Osteocyte (in vitro differentiated cells): ENCODE measurements at regions not wholly inside any gene's neighbourhood (a gene's known extent, or its start where the extent isn't known, plus 50 kb on each side); places are given as distances from the start of the nearest gene placed in this dataset.

Experiments
- DNase-seq: peaks from one replicate; pipeline ENCODE4 v3.0.0; 2021; ENCODE audit warnings: mixed read lengths; ENCODE audit not compliant: unreplicated experiment; ENCODE audit errors: extremely low spot score
- H3K27ac Mint-ChIP-seq: one replicate; pipeline ENCODE4 v1.8.0; 2021; ENCODE audit warnings: mild to moderate bottlenecking, mixed read lengths; ENCODE audit not compliant: unreplicated experiment
- H3K27me3 Mint-ChIP-seq: one replicate; pipeline ENCODE4 v1.8.0; 2021; ENCODE audit warnings: mixed read lengths; ENCODE audit not compliant: unreplicated experiment
- H3K36me3 Mint-ChIP-seq: one replicate; pipeline ENCODE4 v1.8.0; 2021; ENCODE audit warnings: mixed read lengths; ENCODE audit not compliant: unreplicated experiment
- H3K4me1 Mint-ChIP-seq: one replicate; pipeline ENCODE4 v1.8.0; 2021; ENCODE audit warnings: mixed read lengths; ENCODE audit not compliant: unreplicated experiment
- H3K4me3 Mint-ChIP-seq: one replicate; pipeline ENCODE4 v1.8.0; 2021; ENCODE audit warnings: mild to moderate bottlenecking, moderate library complexity, mixed read lengths; ENCODE audit not compliant: unreplicated experiment
- H3K9me3 Mint-ChIP-seq: one replicate; pipeline ENCODE4 v1.8.0; 2021; ENCODE audit warnings: mixed read lengths; ENCODE audit not compliant: unreplicated experiment
- CTCF ChIP-seq: fragments of 200-600 bp; sonication (generic); IDR thresholded peaks from 2 replicates; pipeline ENCODE4 v1.5.0; 2021; ENCODE audit warnings: antibody characterized with exemption, mild to moderate bottlenecking, moderate library complexity

GRCh38 chr4:111636961-111637585 is 508.2 kb upstream of the FAM241A start:
- H3K27me3 Mint-ChIP-seq = peaks cover 33% of the 10 kb centered on the region
- no peaks in the 10 kb centered on the region for H3K36me3 Mint-ChIP-seq
- DNase-seq = no peak
- H3K4me1 Mint-ChIP-seq = no peaks in the 10 kb centered on the region
- no peak overlapping the region for H3K4me3 Mint-ChIP-seq
- no peak for TF ChIP-seq CTCF
- H3K27ac Mint-ChIP-seq = no peak overlapping the region
- no peaks in the 10 kb centered on the region for H3K9me3 Mint-ChIP-seq

- no peak for TF ChIP-seq CTCF
- no peaks in the 10 kb centered on the region for H3K4me1 Mint-ChIP-seq
- DNase-seq = no peak
- H3K27ac Mint-ChIP-seq = no peak overlapping the region
- no peak overlapping the region for H3K4me3 Mint-ChIP-seq
- H3K9me3 Mint-ChIP-seq = no peaks in the 10 kb centered on the region
- no peaks in the 10 kb centered on the region for H3K36me3 Mint-ChIP-seq
- peaks cover 34% of the 10 kb centered on the region for H3K27me3 Mint-ChIP-seq
Measured at GRCh38 chr4:111639120-111639690, 506.0 kb upstream of the FAM241A start.

GRCh38 chr4:111639876-111640275 is 505.4 kb upstream of the FAM241A start:
- Mint-ChIP-seq H3K9me3 (no peaks in the 10 kb centered on the region), H3K4me1 (no peaks in the 10 kb centered on the region), H3K36me3 (no peaks in the 10 kb centered on the region), H3K4me3 (no peak overlapping the region), H3K27ac (no peak overlapping the region), H3K27me3 (peaks cover 34% of the 10 kb centered on the region)
- no peak for TF ChIP-seq CTCF
- no peak for DNase-seq

GRCh38 chr4:111641813-111642579 is 503.3 kb upstream of the FAM241A start:
- Mint-ChIP-seq H3K9me3 (no peaks in the 10 kb centered on the region), H3K4me1 (no peaks in the 10 kb centered on the region), H3K4me3 (no peak overlapping the region), H3K27ac (no peak overlapping the region), H3K36me3 (no peaks in the 10 kb centered on the region), H3K27me3 (peaks cover 29% of the 10 kb centered on the region)
- DNase-seq = no peak
- TF ChIP-seq CTCF = peak; percentile 85

- Mint-ChIP-seq H3K9me3 (no peaks in the 10 kb centered on the region), H3K4me1 (no peaks in the 10 kb centered on the region), H3K27ac (no peak overlapping the region), H3K4me3 (no peak overlapping the region), H3K27me3 (peaks cover 4% of the 10 kb centered on the region), H3K36me3 (no peaks in the 10 kb centered on the region)
- TF ChIP-seq CTCF = no peak
- no peak for DNase-seq
Measured at GRCh38 chr4:111648056-111648455, 497.2 kb upstream of the FAM241A start.
